WTC11 (cell line): ENCODE measurements at regions not wholly inside any gene's neighbourhood (a gene's known extent, or its start where the extent isn't known, plus 50 kb on each side); places are given as distances from the start of the nearest gene placed in this dataset.

Source experiments
- GABPB1 ChIP-seq: sonication (generic); formaldehyde crosslinking; IDR thresholded peaks from 2 replicates; pipeline ENCODE4 v1.8.1; 2023; ENCODE audit warnings: mild to moderate bottlenecking, missing genetic modification reagents
- SP1 ChIP-seq: sonication (generic); formaldehyde crosslinking; conservative IDR thresholded peaks from 2 replicates; pipeline ENCODE4 v1.8.1; 2022; ENCODE audit warnings: missing genetic modification reagents
- TF ChIP-seq, protein P1 (sequence below): fragments of 200-600 bp; IDR thresholded peaks from 2 replicates; pipeline ENCODE4 v1.8.0; 2022; ENCODE audit warnings: antibody characterized with exemption

DNA sequence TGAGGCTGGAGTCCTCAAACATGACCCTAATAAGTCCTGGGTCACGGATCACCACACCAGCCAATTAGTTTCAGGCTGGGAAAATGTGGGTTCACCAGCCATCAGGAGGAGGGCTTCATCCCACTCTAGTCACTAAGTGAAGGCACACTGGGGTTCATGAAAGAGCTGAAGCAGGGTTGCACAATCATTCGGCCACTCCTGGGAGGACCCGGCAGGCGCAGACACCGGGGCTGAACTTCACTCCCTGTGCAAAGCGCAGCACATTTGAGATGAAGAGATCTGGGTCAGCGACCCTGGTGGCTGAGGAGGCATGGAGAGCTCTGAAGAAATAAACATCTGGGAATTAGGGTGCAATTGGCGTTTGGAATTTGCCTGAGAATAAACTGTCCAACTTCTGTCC, 684.4 kb upstream of the SALL3 start:
- TF ChIP-seq, protein P1, sequence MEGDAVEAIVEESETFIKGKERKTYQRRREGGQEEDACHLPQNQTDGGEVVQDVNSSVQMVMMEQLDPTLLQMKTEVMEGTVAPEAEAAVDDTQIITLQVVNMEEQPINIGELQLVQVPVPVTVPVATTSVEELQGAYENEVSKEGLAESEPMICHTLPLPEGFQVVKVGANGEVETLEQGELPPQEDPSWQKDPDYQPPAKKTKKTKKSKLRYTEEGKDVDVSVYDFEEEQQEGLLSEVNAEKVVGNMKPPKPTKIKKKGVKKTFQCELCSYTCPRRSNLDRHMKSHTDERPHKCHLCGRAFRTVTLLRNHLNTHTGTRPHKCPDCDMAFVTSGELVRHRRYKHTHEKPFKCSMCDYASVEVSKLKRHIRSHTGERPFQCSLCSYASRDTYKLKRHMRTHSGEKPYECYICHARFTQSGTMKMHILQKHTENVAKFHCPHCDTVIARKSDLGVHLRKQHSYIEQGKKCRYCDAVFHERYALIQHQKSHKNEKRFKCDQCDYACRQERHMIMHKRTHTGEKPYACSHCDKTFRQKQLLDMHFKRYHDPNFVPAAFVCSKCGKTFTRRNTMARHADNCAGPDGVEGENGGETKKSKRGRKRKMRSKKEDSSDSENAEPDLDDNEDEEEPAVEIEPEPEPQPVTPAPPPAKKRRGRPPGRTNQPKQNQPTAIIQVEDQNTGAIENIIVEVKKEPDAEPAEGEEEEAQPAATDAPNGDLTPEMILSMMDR = no peak
- TF ChIP-seq SP1 (CRISPR knock-in tag) = no peak
- TF ChIP-seq GABPB1 (CRISPR knock-in tag) = no peak
